Testis (tissue), 2 donors: ENCODE measurements at regions not wholly inside any gene's neighbourhood (a gene's known extent, or its start where the extent isn't known, plus 50 kb on each side); places are given as distances from the start of the nearest gene placed in this dataset.

Experiments used
- POLR2A ChIP-seq: fragments of 450-650 bp; IDR thresholded peaks from one replicate; pipeline ENCODE4 v1.6.1; 2017; ENCODE audit warnings: antibody characterized with exemption, mild to moderate bottlenecking, moderate library complexity
- TF ChIP-seq, protein P1 (sequence below), 3 experiments: fragments of 450-650 bp in 2 of 3; fragments of 200-600 bp in 1 of 3; sonication (generic) in 1 of 3; IDR thresholded peaks; one replicate each; pipeline ENCODE4 v1.5.1; 2016 to 2019; ENCODE audit warnings: antibody characterized with exemption in 3 of 3, mild to moderate bottlenecking in 2 of 3, moderate library complexity in 1 of 3

DNA sequence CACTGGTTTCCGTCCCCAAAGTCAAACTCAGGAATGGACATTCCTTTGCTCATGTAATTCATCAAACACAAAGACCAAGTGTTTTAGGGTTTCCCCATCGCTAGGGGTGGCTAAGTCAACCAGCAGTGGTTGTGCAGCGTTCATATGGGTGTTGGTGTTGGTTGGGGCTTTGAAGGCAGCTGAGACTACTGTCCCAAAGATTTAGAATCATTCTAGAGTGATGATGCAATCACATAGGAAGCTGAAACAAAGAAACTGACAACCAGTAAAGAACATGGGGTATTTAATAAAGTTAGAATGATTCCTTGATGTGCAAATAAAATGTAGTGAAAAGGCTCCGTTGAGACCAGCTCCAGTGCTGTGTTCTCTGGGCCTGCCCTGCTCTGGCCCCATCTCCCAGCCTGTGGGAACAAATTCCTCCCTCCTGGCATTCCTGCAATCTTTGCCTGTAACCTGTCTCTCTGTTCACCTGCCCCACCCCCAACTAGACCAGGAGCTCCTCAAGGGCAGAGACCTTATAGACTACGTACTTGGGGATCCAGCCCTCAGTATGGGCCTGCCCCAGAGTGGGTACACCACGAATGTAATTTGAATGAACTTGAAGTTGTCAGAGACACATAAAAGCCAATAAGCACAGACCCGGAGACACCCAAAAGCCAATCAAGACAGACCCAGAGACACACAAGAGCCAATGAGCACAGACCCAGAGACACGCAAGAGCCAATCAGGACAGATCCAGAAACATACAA lies 191.7 kb upstream of the TWIST2 start:
- TF ChIP-seq, protein P1, sequence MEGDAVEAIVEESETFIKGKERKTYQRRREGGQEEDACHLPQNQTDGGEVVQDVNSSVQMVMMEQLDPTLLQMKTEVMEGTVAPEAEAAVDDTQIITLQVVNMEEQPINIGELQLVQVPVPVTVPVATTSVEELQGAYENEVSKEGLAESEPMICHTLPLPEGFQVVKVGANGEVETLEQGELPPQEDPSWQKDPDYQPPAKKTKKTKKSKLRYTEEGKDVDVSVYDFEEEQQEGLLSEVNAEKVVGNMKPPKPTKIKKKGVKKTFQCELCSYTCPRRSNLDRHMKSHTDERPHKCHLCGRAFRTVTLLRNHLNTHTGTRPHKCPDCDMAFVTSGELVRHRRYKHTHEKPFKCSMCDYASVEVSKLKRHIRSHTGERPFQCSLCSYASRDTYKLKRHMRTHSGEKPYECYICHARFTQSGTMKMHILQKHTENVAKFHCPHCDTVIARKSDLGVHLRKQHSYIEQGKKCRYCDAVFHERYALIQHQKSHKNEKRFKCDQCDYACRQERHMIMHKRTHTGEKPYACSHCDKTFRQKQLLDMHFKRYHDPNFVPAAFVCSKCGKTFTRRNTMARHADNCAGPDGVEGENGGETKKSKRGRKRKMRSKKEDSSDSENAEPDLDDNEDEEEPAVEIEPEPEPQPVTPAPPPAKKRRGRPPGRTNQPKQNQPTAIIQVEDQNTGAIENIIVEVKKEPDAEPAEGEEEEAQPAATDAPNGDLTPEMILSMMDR (IDR thresholded peaks at IDR 0.05) = no peak
- TF ChIP-seq POLR2A = no peak
